Stimulated activated CD4-positive, alpha-beta T cell treated with anti-CD3 and anti-CD28 coated beads, Interleukin-15, amount 100 ng/mL, for 48 hours (primary cell): ENCODE measurements at regions not wholly inside any gene's neighbourhood (a gene's known extent, or its start where the extent isn't known, plus 50 kb on each side); places are given as distances from the start of the nearest gene placed in this dataset.

Experiments used
- DNase-seq, 2 donors: peaks; one replicate each; pipeline ENCODE4 v3.0.0-alpha.2; 2020; ENCODE audit warnings: low read depth in 2 of 2

- DNase-seq: no peak
Measured at GRCh38 chr1:163406772-163407171, 85.0 kb downstream of the NUF2 start.

- DNase-seq: no peak
Measured at GRCh38 chr1:163408262-163408661, 86.5 kb downstream of the NUF2 start.

- peak; percentile 1 to 14 for DNase-seq
Measured at GRCh38 chr1:163410073-163410999, 88.6 kb downstream of the NUF2 start.

GRCh38 chr1:163412221-163412620, 90.5 kb downstream of the NUF2 start:
- DNase-seq: no peak

- DNase-seq: no peak
Measured at GRCh38 chr1:163414778-163415177, 93.0 kb downstream of the NUF2 start.

- DNase-seq: no peak
Measured at GRCh38 chr1:163421701-163422100, 99.9 kb downstream of the NUF2 start.

GRCh38 chr1:163422738-163423404, 101.1 kb downstream of the NUF2 start:
- no peak for DNase-seq

GRCh38 chr1:163426505-163427251, 104.9 kb downstream of the NUF2 start:
- no peak for DNase-seq

- no peak for DNase-seq
Measured at GRCh38 chr1:163427279-163427678, 105.5 kb downstream of the NUF2 start.

GRCh38 chr1:163436140-163436812, 114.5 kb downstream of the NUF2 start:
- DNase-seq: no peak

- no peak for DNase-seq
Measured at GRCh38 chr1:163439471-163439870, 117.7 kb downstream of the NUF2 start.

- no peak for DNase-seq
Measured at GRCh38 chr1:163440090-163440489, 118.3 kb downstream of the NUF2 start.

- no peak for DNase-seq
Measured at GRCh38 chr1:163442231-163442879, 120.6 kb downstream of the NUF2 start.

- DNase-seq: no peak
Measured at GRCh38 chr1:163442895-163443294, 121.1 kb downstream of the NUF2 start.

GRCh38 chr1:163443863-163444262, 122.1 kb downstream of the NUF2 start:
- DNase-seq: no peak

GRCh38 chr1:163444665-163445064, 122.9 kb downstream of the NUF2 start:
- no peak for DNase-seq

GRCh38 chr1:163450986-163451385, 129.2 kb downstream of the NUF2 start:
- no peak for DNase-seq

- no peak for DNase-seq
Measured at GRCh38 chr1:163459539-163459938, 137.8 kb downstream of the NUF2 start.

GRCh38 chr1:163467289-163467688, 145.5 kb downstream of the NUF2 start:
- no peak for DNase-seq

- DNase-seq: no peak
Measured at GRCh38 chr1:163471779-163472650, 150.3 kb downstream of the NUF2 start.
